Epidermal melanocyte (primary cell): ENCODE measurements at regions not wholly inside any gene's neighbourhood (a gene's known extent, or its start where the extent isn't known, plus 50 kb on each side); places are given as distances from the start of the nearest gene placed in this dataset.

Experiments
- DNase-seq: peaks from one replicate; pipeline ENCODE4 v3.0.0; 2011; ENCODE audit warnings: low spot score; ENCODE audit not compliant: insufficient read length

DNA sequence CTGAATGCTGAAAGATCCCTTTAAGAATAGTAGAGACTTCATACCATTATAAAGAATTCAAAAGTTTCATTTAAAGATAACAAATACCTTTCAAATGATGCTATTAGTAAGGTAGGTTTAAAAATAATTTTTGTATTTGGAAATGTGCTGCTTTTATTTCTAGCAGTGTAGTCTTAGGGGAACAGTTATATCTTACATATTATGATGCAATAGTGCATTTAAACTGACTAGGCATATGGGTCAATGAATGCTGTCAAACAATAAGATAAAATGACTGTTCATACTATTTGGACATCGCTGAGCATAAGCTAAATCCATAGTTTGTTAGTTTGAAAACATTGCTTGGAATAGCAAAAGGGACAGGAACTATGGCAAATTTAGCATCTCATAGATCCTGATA is 354.8 kb upstream of the SEMA3A start:
- no peak for DNase-seq

DNA sequence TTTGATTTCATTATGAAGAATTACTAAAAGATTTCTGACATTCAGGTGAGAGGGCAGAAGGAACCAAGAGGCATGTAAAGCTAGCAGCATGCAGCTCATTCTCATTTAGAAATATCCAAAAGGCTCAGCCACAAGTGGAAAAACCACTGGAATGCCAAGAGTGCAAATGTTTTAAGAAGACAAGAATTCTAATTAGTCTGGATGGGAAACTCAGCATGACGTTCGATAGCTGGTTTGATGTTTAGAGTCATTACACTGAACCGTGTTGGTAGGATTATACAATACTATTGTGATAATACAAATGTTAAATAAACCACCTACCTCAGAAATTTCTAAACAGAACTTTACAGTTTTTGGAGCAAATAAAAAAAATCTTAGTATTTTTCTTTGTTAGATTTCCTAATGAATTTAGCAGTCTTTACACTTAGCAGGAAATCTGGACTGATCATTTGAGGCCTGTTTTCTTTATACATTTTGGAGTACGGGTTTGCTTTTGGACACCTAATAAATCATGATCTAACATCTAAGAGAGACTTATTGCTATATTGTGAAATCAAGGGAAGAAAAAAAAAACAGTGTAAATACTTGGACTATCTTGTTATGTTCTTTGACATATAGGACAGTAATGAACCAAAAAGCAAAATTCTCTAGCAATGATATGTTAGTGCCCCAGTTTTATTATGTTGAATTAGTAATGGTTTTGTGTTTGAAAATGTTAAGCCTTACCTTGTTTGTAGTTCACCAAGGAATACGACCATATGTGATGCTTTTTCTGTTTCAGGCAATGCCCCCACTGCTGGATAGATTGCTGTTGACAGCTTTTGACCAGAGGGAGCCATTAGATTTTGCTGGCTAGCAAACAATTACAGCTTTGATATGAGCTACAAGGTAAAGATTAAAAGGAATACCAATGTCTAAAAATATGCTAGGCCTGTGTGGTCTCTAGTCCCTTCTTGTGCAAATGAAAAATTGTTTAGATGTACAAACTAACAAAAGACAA is 354.1 kb upstream of the SEMA3A start:
- DNase-seq: no peak

DNA sequence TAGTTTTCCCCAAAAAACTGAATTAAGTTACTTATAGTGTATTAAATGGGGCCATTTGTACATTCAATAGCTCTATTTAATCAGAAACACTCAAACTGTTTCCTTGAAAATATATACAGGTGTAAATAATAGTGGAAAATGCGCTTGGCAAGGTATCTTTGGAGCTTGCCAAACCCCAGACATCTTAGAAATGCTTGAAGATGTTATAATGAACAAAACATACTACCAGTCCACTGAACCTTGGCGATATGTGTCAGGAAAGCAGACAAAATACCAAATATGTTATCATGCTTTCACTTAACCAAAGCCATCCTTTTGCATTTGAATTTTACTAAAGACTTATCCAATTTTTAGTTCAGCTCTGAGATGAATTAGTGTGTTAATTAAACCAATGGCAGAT is 352.7 kb upstream of the SEMA3A start:
- DNase-seq: no peak

DNA sequence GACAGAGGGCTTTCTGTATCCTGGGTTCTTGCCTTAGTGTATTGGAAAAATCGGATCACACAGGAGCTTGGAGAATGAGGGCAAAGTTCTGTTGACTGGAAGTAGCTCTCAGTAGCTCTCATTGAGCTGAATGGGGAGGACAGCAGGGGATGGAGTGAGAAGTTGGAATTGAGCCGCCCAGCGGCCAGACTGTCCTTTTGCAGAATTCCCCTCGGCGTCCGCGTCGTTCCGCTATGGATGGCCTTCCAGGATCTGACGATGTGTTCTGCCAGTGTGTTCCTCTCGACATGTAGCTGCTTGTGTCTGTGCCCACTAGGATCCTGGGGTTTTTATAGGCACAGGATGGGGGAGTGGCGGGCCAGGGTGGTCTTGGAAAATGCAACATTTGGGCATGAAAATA is 351.8 kb upstream of the SEMA3A start:
- no peak for DNase-seq

DNA sequence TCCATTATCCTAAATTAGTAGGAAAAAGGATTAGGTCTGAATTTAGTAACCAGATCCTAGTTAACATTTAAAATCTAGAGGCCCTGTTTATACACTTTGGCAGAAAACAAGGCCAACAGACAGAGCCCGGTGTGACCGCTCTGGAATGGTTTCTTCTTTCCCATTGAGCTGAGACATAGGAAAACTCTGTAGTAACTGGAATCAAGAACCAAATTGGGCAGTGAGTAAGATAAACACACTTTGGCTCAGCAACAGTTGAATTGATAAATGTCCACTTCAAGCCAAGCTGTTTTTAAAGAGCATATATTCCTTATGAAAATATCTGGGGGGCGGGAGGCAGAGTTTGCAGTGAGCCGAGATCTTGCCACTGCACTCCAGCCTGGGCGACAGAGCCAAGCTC is 343.7 kb upstream of the SEMA3A start:
- DNase-seq: no peak

DNA sequence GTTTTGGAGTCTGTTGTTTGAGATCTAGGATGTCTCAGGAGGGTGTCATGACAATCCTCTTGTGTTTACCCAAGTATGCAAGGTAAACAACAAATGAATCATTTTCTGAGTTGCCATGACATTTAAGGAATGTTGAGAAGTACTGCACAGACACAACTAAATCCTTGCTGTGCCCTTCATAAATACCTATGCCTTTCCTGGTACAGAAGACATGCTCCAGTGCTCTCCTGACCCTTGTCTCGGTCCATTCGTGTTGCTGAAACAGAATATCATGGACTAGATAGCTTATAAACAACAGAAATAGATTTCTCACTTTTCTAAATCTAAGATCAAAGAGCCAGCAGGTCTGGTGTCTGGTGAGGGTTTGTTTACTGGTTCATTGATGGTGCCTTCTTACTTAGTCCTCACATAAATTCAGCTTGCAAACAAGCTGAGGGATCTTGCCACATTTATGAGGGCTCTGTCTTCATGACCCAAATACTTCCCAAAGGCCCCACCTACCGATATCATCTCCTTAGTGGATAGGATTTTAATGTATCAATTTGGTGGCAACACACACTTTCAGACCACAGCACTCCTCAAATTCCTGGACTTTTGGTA is 341.8 kb upstream of the SEMA3A start:
- DNase-seq: no peak

DNA sequence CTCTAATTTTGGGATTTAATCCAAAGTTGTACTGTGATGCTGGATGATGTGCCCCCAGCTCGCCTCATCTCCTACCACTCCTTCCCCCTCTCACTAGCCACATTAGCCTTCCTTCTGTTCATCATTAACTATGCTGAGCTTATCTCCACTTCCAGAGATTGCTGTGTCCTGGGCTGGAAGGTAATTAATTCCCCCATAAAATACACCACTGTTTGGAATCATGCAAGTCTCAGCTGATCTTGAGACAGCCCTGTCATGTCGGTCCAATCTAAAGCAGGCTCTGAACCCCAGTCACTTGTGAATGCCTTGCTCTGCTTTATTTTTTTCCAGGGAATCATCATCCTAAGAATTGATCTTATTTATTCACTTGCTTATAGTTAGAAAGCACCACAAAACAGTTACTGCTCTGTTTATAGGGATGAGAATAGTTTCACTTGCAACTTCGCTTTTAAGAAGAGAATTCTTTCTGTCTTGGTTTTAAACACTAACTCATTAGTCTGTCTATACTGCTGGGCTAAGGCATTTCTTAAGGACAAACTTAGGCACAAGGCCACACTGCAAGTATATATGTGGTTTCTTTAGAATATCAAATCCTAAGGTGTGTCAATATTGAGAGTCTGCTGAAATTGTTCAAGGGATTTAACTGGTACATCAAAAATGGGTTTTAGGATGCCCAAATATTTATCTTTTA is 341.1 kb upstream of the SEMA3A start:
- no peak for DNase-seq

DNA sequence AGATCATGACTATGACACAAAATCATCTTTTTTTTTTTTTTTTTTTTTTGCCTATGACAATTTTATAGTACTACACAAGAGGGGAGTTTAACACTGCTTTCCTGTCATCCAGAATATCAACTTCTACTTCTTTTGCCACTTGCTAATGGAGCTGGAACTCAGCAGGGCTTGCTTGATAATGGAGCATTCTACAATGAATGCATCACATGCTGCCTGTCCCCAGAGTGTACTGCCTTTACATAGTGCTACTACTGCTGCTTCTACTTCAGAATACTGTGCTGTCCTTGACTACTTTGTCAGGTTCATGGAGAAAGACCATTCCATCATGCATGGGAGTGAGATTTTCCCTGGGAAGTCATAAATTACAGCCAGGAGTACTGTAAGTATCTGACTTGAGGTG is 338.6 kb upstream of the SEMA3A start:
- no peak for DNase-seq

DNA sequence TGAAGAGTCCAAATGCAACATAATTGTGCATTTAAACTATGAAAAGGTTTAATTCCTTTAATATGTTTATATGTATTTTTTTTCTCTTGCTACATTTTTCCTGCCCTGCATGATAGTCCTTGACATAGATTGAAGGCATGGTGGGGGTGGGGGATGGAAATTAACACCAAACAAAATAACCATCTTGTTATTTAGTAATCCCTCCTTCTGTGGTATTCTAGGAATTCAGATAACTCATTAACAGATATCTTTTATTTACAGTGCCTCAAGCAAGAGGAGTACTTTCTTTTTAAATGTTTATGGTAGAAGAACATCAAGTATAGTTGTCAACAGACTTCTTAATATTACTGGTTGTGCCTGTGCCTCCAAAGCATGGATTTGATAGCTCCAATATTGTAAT is 337.6 kb upstream of the SEMA3A start:
- DNase-seq: no peak

DNA sequence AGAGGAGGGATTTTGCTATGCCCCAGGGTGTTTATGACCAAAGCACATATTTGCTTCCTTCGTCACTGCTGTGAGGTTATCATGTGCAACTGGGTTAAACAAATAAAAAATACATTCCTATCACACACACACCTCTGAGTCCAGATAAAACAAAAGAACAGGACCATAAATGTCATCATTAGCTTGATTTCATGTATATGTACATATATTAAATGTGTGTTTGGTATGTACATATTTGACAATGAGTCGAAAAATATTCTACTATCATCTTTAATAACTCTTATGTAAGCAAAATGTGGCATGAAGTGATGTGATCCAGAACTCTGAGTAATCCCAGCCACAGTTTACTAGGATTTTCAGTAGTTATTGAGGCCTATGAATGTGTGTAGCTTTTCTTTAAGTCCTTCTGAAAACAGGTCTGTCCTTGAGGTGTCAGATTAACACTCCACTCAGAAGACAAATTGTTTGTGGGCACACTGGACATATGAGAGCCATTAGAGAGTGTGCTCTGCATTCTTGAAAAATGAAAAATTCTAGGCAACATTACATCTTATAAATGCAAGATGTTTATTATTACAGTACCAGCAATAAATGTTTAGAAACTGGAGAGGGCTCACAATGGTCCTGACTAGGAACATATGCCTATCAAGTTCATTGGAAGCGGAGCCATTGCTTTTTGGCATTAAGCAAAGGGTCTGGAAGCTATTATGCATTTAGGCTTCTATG is 335.1 kb upstream of the SEMA3A start:
- DNase-seq: no peak

DNA sequence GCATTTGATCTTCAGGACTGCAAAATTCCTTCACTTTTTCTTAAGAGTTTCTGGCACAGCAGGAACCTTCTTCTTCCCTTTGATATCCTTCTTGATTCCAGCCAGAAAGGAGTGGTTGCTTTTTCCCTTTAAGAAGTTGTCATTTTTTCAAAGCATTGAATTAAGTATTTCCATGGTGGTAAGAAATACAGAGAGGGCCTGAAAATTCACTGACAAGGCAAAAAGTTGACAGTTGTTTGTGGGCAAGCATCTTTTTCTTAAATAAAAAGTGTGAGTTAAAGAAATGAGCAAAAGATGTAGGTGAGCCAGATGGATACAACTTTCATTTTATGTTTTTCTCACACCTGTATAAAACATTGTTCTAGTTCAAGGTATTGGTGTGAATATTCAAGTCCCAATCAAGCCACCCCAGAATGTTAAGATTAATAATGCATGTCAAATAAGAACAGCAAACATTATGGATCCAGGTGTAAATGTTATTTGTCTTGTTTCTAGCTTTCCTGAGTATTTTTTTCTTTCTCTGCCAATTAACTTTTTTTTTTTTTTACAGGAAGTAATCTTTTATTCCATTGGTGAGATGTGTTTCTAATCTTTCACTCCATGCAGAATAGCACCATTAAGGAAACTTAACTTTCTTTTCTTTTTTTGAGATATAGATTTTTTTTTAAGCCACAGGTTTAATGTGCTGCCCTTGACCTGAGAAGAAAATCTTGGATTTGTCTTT is 334.3 kb upstream of the SEMA3A start:
- DNase-seq: no peak

DNA sequence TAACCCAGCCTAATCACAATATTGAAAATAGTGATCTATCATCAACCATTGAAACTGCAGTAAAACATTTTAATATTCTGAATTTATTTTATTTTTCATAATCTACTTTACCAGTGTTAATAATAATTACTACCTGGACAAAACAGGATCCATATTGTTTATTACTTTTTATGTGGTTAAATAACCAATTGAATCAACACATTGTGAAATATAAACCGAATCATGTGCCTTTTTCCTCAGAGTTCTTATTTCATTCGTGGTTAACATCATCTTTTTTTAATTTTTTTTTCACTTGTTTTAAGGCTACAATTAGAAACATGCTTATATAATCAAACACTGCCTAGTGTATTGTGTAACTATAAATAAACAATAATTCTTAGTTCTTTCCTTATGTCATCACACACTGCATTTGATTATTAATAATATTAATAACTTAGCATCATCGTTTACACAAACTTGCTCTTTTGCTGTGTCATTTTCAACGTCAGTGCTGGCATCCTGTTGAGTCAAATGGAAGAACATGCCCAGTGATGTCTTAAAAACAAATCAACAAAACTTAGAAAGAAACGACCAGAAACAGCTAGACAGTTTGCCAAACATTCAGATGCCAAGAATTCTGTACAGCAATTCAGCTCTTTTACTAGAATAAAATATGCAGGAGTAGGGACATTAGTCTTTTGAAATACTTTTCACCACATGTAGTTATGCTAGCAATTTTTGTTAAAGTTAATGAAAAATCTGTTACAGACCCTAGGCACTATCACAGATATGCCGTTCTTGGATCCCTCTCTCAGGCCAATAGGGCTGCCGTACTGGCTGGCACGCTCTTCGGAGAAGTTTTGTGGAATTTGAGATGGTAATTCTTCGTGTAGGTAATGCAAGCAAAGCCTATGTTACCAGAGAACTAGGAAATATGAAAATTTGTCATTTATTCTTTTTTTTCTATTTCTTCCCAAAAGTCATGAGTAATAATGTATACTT is 330.4 kb upstream of the SEMA3A start:
- no peak for DNase-seq

DNA sequence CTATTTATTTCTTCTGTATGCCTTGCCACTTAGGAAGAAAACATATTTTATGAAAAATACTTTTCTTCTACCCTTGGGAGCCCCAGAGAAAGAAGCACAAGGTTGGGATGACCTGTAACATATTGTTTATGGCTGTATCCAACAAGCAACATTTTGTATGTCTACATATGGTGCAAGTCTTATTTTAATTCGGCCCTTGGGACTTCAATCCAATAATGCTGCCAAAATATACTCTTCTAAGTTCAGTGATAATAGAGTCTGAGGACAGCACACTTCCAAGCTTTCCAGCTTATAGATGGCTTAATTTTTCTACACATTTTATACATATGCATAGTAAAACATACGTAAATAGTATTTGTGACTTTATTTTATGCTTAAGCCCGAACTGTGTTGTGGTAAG is 318.5 kb upstream of the SEMA3A start:
- DNase-seq: no peak

DNA sequence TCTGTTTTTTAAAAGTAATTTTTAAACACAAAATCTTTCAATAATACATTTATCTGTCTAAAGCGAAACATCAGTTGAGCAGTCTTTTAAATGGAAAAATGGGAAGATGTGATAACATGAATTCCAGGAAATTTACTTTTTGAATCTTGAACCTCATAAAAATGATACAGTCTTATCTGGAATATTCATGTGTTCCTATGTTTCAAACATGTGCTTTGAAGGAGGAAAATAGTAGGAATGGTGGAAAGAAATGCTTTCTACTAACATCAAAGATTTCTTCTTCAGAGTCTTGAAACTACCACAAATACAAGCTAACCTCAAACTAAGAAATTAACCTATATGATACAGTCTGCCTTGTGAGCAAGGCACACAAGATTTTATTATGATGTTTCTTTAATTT is 317.5 kb upstream of the SEMA3A start:
- no peak for DNase-seq

DNA sequence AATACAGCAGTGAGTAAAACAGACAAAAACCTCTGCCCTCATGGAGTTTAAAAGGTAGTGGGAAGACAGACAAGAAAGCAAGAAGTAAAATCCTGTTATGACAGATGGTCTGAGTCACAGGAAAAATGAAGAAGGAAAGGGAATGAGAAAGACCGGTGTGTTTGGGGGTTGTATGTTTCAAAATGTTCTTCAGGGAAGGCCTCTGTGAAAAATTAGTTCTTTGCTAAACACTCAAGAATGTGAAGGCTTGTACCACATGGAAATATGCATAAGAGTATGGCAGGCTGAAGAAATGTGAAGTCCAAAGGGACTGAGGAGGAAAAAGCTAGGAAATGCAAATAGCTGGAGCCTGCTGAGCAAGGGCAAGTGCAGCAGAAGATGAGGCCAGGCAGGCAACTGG is 315.9 kb upstream of the SEMA3A start:
- DNase-seq: no peak

DNA sequence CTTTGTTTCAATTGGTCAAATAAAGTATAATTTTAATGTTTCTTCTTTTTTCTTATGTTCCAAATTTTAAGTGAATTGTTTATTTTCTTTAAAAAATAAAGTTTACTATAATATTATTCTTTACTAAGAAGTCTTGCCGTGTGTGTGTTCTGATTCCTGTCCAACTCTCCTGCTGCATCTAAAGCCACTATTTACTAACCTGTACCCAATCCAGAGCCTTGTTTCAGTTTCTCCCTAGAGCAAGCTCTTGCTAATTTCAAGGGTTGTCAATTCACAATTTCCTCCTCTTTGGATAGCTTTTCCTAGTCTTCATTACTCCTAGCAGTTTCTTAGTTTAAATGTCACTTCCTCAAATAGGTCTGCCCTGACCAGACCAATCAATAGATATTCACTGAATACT is 314.9 kb upstream of the SEMA3A start:
- no peak for DNase-seq

DNA sequence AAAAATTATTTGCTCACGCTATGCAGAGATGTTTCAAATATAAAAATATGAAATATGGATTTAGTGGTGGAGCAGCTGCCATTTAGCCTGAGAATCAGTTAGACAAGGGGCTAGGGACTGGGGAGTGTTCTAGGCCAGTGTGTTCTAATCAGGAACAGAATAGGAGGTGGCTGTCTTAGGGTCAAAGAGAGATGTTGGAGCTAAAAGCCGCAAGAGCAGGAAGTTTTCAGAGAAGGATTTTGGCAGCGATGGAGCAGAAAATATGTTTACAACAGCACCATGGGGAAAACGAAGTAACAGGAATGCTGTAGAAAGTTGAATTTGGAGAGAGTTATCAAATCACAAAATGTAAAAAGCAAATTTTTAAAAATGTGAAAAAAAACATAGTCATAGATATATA is 314.0 kb upstream of the SEMA3A start:
- no peak for DNase-seq

DNA sequence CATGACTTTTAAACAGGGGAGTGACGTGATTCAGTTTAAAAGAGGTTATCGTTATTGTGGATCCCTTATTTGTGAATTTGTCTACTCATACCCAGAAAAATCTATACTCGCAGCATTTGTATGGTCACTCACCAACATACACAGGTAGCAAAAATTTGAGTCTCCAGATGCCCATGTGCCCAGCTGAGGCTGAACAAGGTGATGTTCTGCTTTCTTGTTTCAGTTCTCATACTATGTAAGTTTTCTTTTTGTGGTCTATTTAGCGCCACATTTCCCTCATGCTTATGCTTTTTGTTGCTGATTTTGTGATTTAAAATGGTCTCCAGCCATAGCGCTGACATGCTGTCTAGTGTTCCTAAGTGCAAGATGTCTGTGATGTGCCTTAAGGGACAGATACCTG is 312.9 kb upstream of the SEMA3A start:
- DNase-seq: no peak

DNA sequence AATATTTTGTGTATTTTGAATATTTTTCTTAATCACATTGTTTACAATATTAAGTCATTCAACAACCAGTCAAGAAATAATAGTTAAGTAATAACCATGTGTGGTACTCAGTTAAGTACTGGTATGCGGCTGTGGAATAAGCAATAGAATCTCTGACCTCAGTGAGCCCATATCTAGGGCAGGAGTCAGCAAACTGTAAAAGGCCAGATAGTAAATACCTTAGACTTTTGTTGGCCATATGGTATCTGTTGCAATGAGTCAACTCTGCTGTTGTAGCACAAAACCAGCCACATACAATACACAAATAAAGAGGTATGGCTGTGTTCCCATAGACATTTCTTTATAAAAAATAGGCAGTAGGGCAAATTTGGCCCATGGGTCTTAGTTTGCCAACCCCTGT is 311.6 kb upstream of the SEMA3A start:
- no peak for DNase-seq

DNA sequence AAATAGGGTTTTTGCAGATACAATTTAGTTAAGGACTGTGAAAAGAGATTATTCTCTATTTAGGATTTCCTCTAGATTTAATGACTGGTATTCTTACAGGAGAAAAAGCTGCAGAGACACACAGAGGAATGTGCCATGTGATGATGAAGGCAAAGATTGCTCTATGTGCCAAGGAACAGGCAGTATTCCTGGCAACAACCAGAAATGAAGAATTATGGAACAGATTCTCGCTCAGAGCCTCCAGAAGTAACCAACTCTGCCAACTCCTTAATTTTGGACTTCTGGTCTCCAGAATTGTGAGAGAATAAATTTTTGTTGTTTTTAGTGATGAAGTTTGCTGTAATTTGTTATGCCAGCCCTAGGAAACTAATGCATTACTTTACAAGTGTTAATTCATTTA is 307.6 kb upstream of the SEMA3A start:
- DNase-seq: no peak
